ENCODE measurements at regions not wholly inside any gene's neighbourhood (a gene's known extent, or its start where the extent isn't known, plus 50 kb on each side); places are given as distances from the start of the nearest gene placed in this dataset.

DNA sequence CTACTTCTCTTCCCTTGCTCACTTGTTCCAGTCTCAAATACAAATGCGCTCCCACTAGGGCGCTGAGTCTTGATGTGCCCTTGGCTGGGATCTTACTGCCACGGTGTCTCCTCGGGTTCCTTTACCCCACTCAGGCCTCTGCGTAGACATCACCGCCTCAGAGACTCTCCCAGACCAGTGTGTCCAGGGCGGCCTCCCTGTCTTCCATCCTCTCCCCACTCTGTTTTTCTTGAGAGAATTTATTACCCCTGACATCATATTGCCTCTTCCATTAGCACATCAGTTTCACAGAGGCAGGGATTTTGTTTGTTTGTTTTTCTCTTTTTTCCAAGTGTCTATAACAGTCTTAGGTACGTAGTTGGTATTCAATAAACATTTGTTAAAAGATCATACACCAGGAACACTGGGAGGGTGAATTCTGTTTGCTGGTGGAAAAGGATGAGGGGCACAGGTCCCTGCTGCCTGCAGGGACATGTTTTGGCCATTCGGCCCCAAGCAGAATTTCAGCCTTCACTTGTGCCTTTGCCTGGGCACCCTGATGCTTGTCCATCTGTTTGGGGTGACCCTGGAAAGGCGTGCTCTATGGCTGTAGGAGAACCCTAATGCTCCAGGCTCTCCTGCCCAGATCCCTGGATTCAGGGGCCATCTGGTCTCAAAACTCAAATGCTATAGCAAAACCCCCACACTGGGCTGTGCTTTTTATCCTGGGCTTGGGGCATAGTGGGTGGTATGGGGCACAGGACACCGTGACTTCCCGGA is 55.0 kb downstream of the RPL37A start:
- TF ChIP-seq, protein P1, sequence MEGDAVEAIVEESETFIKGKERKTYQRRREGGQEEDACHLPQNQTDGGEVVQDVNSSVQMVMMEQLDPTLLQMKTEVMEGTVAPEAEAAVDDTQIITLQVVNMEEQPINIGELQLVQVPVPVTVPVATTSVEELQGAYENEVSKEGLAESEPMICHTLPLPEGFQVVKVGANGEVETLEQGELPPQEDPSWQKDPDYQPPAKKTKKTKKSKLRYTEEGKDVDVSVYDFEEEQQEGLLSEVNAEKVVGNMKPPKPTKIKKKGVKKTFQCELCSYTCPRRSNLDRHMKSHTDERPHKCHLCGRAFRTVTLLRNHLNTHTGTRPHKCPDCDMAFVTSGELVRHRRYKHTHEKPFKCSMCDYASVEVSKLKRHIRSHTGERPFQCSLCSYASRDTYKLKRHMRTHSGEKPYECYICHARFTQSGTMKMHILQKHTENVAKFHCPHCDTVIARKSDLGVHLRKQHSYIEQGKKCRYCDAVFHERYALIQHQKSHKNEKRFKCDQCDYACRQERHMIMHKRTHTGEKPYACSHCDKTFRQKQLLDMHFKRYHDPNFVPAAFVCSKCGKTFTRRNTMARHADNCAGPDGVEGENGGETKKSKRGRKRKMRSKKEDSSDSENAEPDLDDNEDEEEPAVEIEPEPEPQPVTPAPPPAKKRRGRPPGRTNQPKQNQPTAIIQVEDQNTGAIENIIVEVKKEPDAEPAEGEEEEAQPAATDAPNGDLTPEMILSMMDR (IDR thresholded peaks at IDR 0.05): no peak
- no peak for TF ChIP-seq POLR2A (IDR thresholded peaks at IDR 0.05)
- TF ChIP-seq POLR2AphosphoS5 (IDR thresholded peaks at IDR 0.05): no peak

All from suprapubic skin (tissue), 4 donors.